NCI-H2081 treated with DMSO at 0.1 percent for 48 hours (cell line): ENCODE measurements at regions not wholly inside any gene's neighbourhood (a gene's known extent, or its start where the extent isn't known, plus 50 kb on each side); places are given as distances from the start of the nearest gene placed in this dataset.
"Not testable (repeated sequence)": the region's sequence is repeated elsewhere in the genome, so short reads cannot be mapped to it uniquely, and the experiment has no call there.

Experiments used
- DNase-seq: peaks from one replicate; lab custom pipeline; 2025; lab: John Stamatoyannopoulos, UW

DNA sequence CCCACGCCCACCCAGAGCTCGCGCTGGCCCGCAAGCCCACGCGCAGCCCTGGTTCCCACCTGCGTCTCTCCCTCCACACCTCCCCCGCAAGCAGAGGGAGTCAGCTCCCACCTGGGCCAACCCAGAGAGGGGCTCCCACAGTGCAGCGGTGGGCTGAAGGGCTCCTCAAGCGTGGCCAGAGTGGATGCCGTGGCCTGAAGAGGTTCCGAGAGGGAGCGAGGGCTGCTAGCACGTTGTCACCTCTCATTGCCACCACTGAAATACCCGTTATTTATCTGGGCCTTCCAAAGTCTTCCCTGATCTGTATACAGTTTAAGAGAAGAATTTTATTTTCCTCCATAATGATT is 88.3 kb upstream of the MYLIP start:
- DNase-seq, result no peak

DNA sequence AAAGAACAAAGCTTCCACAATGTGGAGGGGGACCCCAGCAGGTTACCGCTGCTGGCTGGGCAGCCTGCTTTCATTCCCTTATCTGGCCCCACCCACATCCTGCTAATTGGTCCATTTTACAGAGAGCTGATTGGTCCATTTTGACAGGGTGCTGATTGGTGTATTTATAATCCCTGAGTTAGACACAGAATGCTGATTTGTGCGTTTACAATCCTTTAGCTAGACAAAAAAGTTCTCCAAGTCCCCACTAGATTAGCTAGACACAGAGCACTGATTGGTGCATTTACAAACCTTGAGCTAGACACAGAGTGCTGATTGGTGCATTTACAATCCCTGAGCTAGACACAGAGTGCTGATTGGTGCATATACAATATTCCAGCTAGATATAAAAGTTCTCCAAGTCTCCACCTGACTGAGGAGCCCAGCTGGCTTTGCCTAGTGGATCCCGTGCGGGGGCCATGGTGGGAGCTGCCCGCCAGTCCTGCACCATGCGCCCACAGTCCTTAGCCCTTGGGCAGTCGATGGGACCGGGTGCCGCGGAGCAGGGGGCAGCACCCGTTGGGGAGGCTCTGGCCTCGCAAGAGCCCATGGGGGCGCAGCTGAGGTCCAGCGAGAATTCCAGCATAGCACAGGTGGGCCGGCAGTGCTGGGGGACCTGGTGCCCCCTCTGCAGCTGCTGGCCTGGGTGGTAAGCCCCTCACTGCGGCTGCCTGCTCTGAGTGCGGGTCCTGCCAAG is 88.8 kb upstream of the MYLIP start:
- DNase-seq, result not testable (repeated sequence)

DNA sequence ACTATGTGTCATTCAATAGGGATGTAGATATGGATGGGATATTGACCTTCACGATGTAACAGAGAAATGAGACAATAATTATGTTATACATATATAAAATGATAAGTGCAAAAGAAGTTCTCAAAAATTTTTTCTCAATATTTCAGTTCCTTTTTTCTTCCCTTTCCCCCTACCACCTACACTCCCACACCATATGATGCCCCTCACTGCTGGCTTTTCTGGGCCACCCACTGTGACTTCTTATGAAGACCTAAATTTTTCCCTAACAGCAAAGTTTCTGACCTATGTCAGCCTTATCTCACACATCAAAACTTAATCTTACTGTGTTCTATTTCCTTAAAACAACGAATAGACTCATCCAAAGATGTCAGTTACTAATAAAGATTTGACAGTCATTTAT is 89.9 kb upstream of the MYLIP start:
- no peak for DNase-seq

DNA sequence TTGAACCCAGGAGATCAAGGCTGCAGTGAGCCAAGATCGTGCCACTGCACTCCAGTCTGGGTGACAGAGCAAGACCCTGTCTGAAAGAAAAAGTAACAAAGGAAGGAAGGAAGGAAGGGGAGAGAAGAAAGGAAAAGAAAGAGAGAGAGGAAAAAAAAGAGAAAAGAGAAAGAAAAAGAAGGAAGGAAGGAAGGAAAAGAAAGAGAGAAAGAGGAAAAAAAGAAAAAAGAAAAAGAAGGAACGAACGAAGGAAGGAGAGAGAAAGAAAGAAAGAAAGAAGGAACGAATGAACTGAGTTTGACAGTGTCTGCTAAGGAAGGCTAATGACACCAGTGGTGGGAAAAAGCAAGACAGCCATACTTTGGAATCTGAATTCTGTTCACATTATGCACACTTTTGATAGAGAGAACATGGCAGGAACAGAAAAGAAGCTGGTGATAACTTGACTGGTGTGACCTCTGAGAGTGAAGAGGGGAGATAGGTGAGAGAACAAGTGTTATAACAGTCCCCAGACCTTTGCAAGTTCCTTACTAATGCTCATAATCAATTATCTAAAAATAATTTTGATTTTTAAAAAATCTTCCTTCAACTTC is 93.3 kb upstream of the MYLIP start:
- DNase-seq, result no peak

DNA sequence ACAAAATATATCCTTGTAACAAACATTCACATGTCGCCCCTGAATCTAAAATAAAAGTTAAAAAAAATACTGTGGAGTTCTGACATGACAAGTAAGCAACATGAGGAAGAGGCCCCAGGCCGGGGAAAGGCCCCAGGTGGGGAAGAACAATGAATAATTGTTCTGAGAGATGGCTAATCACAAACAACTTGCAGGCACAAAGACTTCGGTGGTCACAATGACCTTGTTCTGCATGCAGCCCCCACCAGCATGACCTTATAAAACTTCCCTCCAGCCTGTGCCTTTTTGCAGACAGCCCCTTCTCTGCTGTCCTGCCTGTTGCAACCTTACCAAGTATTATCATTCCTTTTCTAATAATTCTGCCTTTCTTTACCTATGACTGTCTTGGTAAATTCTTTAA is 95.7 kb upstream of the MYLIP start:
- no peak for DNase-seq

DNA sequence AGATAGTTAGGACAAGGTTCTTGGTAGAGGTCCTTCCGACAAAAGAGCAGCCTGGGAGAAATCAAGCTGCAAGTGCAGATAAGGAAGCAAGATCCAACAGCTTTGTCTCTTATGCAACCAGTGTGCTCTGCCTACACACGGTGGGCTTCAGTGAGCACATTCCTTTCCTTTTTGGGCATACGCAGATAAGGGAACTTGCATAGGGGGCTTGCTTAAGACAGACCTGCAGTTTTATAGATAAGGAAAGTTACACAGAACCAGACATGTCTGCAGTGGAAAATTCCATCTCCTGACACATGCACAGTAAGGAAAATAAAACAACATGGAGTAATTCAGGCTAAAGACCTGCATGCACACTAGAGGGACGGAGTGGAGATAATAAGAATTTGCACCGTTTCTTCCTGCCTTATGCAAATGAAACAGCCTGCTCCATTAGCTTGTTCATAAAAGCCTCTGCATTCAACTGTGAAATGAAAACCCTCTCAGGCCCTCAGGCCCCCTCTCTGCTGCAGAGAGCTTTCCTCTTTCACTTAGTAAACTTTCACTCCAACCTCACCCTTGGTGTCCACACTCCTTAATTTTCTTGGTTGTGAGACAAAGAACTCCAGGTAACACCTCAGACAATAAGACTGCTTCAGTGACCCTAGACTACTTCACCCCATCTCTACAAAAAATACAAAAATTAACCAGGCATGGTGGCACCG is 97.5 kb upstream of the MYLIP start:
- no peak for DNase-seq

DNA sequence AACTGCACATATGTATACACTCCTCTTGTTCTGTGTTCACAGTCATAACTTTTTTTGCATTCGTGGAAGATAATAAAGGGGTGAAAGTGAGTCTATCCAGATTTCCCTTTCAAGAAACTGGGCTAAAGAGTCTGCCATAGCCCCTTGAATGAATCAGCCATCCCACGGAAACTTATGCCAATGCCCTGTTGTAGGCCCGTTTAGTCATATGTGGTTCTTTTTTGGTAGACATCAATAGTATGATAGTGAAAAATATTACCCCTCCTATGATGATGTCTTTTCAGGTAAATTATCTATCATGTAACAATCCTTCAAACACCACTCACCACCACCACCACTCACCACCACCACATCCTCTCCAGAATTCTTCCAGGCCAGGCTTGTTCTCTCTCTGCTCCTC is 99.9 kb upstream of the MYLIP start:
- DNase-seq, result no peak

DNA sequence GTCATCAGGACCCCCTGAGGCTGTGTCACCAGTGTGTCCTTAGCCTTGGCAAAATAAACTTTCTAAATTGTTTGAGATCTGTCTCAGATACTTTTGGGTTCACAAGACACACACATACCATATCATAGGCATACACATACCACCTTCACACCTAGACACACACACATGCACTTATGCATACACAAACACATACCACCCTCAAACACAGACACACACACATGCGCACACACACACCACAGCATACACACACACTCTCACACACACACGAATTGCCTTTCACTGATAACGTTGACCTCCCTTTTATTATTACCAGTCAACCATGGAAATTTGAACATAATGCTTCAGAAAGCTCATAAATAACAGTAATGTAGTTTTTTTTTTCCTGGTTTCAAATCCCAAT is 108.6 kb upstream of the MYLIP start:
- no peak for DNase-seq

DNA sequence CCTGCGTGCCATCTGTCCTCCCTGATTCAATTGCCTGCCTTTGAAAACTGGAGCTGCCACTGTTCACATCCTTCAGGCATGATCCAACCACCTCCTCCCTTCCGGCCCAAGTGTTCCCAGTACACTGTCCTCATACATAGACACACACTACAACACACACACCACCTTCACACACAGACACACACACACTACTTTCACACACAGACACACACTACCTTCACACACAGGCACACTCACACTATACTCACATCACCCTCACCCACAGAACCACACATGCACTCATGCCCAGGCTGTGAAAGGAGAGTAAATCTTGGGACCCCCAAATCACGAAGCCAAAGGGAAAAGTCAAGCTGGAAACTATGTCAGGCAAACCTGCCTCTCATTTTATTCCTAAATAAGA is 109.4 kb upstream of the MYLIP start:
- no peak for DNase-seq

DNA sequence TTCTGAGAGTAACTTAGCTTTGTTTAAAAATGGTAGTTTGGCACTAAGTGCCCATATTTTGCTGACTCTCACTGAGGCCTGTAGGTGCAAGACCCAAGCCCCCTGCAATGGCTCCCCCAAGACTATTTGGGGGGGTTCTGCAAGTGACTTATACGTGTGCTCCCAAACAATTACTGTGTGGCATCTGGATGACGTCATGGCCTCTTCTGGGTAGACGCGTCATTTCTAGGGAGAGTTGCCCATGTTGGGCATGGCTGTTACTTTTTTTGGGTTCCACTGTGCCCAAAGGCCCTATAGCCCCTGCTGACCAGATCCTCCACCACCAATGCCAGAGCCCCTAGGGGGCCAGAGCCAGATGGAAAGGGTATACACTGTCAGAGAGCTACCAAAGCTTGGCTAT is 110.3 kb upstream of the MYLIP start:
- DNase-seq, result no peak

DNA sequence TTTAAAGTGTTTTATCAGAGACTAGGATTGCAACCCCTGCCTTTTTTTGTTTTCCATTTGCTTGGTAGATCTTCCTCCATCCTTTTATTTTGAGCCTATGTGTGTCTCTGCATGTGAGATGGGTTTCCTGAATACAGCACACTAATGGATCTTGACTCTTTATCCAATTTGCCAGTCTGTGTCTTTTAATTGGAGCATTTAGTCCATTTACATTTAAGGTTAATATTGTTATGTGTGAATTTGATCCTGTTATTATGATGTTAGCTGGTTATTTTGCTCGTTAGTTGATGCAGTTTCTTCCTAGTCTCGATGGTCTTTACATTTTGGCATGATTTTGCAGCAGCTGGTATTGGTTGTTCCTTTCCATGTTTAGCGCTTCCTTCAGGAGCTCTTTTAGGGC is 114.6 kb upstream of the MYLIP start:
- DNase-seq, result not testable (repeated sequence)

DNA sequence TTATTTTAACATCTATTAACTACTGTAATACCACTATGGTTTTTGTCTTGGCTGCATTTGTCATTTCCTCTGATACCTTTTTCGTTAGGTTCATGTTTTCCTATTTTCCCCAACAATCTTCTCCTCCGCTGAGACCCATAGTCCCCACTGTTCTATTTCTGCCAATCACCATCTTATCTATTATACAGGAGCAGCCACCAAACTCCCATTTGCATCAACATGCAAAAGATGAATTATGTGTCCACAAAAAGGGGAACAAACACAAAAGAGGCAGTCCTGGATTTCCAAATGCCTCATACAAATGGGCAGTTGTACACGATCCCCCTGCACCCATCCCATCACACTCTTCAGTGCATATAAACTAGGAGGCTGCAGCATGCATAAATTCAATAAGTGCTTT is 121.7 kb upstream of the MYLIP start:
- no peak for DNase-seq

DNA sequence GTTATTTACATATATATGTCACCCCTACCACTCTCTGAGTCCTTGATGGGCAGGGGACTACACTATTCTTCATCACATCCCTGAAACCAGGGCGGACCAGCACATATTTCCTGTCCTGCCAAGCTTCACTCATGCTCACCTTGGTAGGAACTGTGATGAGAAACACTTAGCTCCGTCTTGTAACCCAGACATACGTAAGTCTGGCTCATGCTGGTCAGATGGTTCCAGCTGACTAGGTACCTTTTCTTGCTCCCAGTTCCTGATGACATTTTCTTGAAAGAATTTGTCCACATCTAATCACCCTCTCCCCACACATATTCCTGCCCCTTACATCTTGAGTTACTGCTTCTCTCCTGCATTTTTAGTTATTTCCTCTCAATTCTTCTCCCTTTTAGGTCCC is 122.2 kb upstream of the MYLIP start:
- no peak for DNase-seq

DNA sequence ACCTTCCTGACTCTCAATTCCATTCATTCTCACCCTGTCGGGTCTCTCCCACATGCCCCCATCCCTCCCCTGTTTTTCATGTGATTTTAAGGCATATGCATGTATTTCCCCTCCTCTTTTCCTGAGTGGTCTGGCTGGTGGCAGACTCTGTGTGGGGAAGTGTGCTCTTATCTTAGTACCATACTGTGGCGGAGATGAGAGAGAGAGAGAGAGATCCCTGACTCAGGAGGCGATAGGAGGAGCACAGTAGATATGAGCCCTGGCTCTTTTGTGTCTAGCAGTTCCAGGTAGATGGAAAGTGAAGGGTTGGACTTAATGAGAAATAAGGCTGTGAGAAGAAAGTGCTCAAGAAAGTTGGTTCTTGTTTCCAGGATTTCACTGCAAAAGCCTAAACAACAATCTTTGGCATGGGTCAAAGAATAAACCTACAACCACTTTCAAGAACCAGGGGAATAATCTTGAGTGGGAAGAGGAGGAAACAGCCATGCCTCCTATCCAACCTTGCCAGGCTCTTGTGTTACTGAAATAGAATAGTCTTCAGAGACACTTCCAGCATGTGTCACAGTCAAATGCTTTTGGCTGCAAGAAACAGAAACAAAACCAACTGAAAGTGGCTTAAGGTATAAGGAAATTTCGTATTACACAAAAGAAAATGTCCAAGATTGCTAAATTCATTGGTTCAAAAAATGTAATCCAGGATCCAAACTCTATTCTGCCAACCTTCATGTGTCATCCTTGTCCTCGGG is 123.8 kb upstream of the MYLIP start:
- no peak for DNase-seq

DNA sequence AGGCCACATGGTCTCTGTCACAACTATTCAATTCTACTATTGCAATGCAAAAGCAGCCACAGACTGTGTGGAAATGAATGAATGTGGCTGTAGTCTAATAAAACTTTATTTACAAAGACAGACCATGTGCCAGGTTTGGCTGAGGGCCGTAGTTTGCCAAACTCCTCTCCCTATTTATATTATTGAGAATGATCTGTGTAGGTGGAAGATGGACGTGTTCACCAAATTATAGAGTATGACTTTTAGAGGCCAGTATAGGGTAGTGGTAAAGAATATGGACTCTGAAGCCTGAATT is 125.7 kb upstream of the MYLIP start:
- DNase-seq, result no peak

DNA sequence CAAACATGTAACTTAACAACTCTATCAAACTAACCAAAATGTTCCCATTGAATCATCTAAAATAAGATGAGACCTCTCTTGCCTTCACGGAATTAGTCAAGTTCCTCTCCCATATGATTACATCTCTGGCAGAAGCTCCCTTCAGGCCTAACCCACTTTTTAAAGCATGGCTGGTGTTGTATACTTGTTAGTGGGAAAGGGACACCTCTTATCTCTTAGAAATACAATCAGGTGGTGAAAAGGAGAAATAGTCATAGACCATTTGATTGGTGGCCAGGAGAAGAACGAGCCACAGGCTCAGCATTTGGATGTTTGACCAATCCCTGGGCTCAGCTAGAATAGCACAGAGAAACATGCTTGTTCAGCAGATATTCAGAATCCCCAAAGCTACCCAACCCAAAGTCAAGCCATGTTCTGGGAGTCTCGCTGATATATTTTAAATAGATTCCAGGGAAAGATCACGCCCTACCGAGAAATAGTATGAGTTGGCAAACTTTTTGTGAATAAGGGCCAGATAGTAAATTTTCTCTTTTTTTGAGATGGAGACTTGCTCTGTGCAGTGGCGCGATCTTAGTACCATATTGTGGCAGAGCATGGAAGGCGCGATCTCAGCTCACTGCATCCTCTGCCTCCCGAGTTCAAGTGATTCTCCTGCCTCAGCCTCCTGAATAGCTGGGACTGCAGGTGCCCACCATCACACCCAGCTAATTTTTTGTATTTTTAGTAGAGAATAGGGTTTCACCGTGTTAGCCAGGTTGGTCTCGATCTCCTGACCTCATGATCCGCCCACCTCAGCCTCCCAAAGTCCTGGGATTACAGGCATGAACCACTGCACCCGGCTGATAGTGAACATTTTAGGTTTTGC is 126.3 kb upstream of the MYLIP start:
- no peak for DNase-seq

DNA sequence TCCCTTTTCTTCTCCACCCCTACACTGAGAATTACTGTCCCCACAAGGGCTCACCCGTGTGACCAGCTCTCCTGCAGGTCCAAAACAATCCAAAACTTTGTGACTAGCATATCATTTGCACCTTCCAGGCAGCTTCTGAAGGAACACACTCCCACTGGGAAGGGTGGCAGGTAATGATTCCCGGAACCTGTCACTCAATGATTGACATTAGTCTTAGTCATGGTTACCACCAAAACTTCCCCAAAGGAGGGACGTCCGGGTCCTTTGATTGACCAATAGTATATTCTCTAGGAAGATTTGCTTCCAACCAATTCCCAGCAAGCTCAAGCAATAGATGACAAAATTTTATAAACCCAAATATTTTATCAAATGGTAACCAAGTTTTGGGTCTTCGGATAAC is 127.7 kb upstream of the MYLIP start:
- DNase-seq, result no peak

DNA sequence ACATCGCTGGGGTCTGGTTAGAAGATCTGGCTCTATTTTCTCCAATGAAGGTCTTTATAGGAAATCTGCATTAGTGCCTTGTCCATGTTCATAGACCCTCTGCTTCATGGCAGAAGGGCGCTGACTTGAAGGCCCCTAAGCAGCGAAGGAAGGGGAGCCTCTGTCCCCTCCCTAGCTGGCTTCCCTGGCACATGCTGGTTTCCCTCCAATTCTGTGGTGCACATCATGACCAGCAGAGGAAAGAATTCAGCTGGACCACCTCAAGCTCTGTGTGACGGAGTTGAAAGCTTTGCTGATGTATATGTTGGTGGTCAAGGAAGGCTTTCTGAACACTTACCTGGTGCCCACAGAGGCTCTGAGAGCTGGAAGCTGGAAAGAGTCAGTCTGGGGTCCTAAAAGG is 129.7 kb upstream of the MYLIP start:
- no peak for DNase-seq

DNA sequence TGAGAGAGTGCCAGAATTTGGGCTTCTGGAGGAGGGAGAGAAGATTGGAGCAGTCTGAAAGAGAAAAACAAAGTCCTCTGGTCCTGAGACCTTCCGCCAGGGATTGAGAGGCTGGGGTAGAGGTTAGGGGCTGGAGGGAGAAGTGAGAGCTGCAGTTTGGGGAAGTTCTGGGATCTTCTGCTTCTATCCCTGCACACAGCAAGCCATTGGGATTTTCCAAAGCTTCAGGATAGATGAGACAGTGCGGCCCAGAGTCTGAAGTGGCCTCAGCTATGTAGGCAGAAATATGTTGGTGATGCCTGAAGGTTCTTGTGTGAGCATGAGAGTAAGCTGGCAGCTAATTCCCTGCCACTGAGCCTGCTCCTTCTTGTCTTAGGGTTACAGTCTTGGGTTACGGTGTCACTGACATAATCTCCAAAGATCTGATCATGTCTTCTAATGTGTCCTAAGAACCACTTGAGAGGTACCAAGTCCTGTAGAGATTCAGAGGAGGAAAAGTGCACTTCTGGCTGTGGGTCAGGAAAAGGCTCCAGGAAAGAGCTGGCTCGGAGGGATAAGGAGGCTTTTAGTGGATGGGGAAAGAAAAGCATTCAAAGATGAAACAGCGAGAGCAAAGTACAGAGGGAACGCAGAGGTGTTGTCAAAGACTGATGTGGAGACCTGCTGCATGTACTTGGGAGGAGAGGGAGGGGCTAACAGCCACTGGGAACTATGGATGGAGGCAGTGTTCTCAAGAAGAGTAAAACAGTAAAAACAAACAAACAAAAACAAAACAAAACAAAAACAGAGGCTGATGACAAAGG is 131.1 kb upstream of the MYLIP start:
- no peak for DNase-seq

DNA sequence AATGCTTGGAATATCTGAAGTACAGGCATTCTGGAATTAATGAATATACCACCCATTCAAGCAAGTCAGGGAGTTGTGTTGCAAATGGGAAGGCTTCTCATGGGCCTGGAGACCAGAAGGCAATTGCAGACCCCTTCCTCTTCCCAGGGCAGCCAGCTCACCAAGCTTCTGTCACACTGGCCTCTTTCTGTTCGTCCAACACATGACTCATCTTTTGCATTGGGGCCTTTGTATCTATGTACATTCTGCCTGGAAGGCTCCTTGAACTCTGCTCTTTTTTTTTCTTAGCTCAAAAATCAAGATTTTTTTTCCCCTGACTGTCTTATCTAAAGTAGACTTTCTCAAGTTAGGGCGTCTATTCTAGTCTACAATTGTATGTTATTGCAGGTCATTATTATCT is 132.9 kb upstream of the MYLIP start:
- DNase-seq, result no peak

DNA sequence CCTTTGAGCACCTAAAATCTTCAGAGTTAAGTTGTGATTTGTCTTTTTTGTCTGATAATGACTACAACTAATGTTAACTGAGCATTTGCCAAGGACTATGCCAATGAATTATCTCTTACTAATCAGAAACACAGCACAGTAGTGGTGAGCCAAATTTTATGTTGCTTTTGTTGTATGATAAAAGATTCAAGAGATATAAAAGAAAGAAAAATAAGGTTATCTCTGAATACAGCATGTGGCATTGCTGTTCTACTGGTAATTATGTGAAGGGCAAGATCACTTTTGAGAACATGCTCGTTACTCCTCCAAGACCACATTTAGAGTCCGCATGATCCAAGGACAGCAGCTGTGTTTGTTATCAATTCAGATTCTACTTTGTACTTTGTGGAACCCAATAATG is 133.4 kb upstream of the MYLIP start:
- DNase-seq, result no peak
